ENCODE measurements at regions not wholly inside any gene's neighbourhood (a gene's known extent, or its start where the extent isn't known, plus 50 kb on each side); places are given as distances from the start of the nearest gene placed in this dataset.

- TF ChIP-seq CTCF (IDR thresholded peaks at IDR 0.05) (no peak), POLR2AphosphoS5 (IDR thresholded peaks at IDR 0.05) (no peak)
Observed at GRCh38 chr4:72827968-72828367, 241.5 kb downstream of the COX18 start.
